ENCODE measurements at regions not wholly inside any gene's neighbourhood (a gene's known extent, or its start where the extent isn't known, plus 50 kb on each side); places are given as distances from the start of the nearest gene placed in this dataset.

- no peak overlapping the region for H3K9ac ChIP-seq (ENCODE audit: low read length)
These were observed 79.5 kb upstream of the NKD1 start for GRCh38 chr16:50468749-50469078.

GRCh38 chr16:50467943-50468748 is 80.0 kb upstream of the NKD1 start:
- no peaks in the 10 kb centered on the region for H3F3A ChIP-seq (ENCODE audit: insufficient read depth, low read length, poor library complexity, severe bottlenecking)
- H3K9me3 ChIP-seq (ENCODE audit: low read length), result no peaks in the 10 kb centered on the region
- H3K9ac ChIP-seq (ENCODE audit: low read length), result no peak overlapping the region
- H3K36me3 ChIP-seq (ENCODE audit: insufficient read depth, low read length), result no peaks in the 10 kb centered on the region
- peaks cover 18% of the 10 kb centered on the region for H3K27me3 ChIP-seq (ENCODE audit: insufficient read depth, low read depth, low read length)
- H3K27ac ChIP-seq (ENCODE audit: low read length), result no peak overlapping the region
- no peak overlapping the region for H2AFZ ChIP-seq (ENCODE audit: low read depth, low read length)
- H3K4me2 ChIP-seq (ENCODE audit: low read length), result no peak overlapping the region
- H4K20me1 ChIP-seq (ENCODE audit: insufficient read depth), result no peaks in the 10 kb centered on the region
- no peak for TF ChIP-seq CTCF (IDR thresholded peaks at IDR 0.05; ENCODE audit: poor library complexity, severe bottlenecking)
- no peak for TF ChIP-seq MXI1 (conservative IDR thresholded peaks at IDR 0.05; ENCODE audit: poor library complexity, severe bottlenecking)
- peak overlapping the region; percentile 39 for H3K4me3 ChIP-seq (ENCODE audit: low read length)
- H3K79me2 ChIP-seq (replicated peaks; ENCODE audit: insufficient read depth, low read length), result no peaks in the 10 kb centered on the region
- no peaks in the 10 kb centered on the region for H3K9me2 ChIP-seq (ENCODE audit: insufficient read depth, low read length)

More at GRCh38 chr16:50468749-50469078, 79.5 kb upstream of the NKD1 start:
- Histone ChIP-seq H3K4me3 (ENCODE audit: low read length) (no peak overlapping the region), H4K20me1 (ENCODE audit: insufficient read depth) (no peaks in the 10 kb centered on the region), H3F3A (ENCODE audit: insufficient read depth, low read length, poor library complexity, severe bottlenecking) (no peaks in the 10 kb centered on the region), H3K27me3 (ENCODE audit: insufficient read depth, low read depth, low read length) (peaks cover 18% of the 10 kb centered on the region), H3K79me2 (replicated peaks; ENCODE audit: insufficient read depth, low read length) (no peaks in the 10 kb centered on the region), H3K9me3 (ENCODE audit: low read length) (no peaks in the 10 kb centered on the region), H2AFZ (ENCODE audit: low read depth, low read length) (no peak overlapping the region), H3K36me3 (ENCODE audit: insufficient read depth, low read length) (no peaks in the 10 kb centered on the region), H3K4me2 (ENCODE audit: low read length) (no peak overlapping the region), H3K27ac (ENCODE audit: low read length) (no peak overlapping the region), H3K9me2 (ENCODE audit: insufficient read depth, low read length) (no peaks in the 10 kb centered on the region)
- no peak for TF ChIP-seq SMC3 (conservative IDR thresholded peaks at IDR 0.05; ENCODE audit: poor library complexity)
- no peak for TF ChIP-seq TAF1 (IDR thresholded peaks at IDR 0.05; ENCODE audit: low read depth)
- TF ChIP-seq POLR2AphosphoS5 (IDR thresholded peaks at IDR 0.05), result no peak
- no peak for TF ChIP-seq MXI1 (conservative IDR thresholded peaks at IDR 0.05; ENCODE audit: poor library complexity, severe bottlenecking)
- no peak for TF ChIP-seq REST (IDR thresholded peaks at IDR 0.05; ENCODE audit: borderline replicate concordance)
- no peak for TF ChIP-seq EP300 (conservative IDR thresholded peaks at IDR 0.05; ENCODE audit: poor library complexity, severe bottlenecking)
- no peak for TF ChIP-seq RAD21 (conservative IDR thresholded peaks at IDR 0.05)
- TF ChIP-seq CTCF (IDR thresholded peaks at IDR 0.05; ENCODE audit: poor library complexity, severe bottlenecking), result no peak
- no peak for TF ChIP-seq EZH2 (IDR thresholded peaks at IDR 0.05; ENCODE audit: borderline replicate concordance, insufficient read depth, low read length, poor library complexity, severe bottlenecking)
